SK-N-SH (cell line): ENCODE measurements at regions not wholly inside any gene's neighbourhood (a gene's known extent, or its start where the extent isn't known, plus 50 kb on each side); places are given as distances from the start of the nearest gene placed in this dataset.

Experiments
- CTCF ChIA-PET: fragments of 300-600, 350-600 bp; formaldehyde crosslinking; extraction: SDS; loops from one replicate; lab custom pipeline; 2021; lab: Yijun Ruan, JAX
- POLR2A ChIA-PET: fragments of 350-600 bp; sonication (Branson Sonifier 250); formaldehyde crosslinking; extraction: SDS; loops from one replicate; lab custom pipeline; 2020; ENCODE audit warnings: antibody characterized with exemption, inconsistent platforms; lab: Yijun Ruan, JAX
- DNase-seq: peaks from one replicate; pipeline ENCODE4 v3.0.0; 2012
- H2AFZ ChIP-seq: fragments of 200-600 bp; sonication (generic); 2 replicates; pipeline ENCODE4 v1.8.1; 2016; ENCODE audit warnings: antibody characterized with exemption, mild to moderate bottlenecking, low read depth
- H3F3A ChIP-seq: fragments of 200-600 bp; sonication (generic); replicated peaks from 2 replicates; pipeline ENCODE3; 2016; ENCODE audit warnings: antibody characterized with exemption, mild to moderate bottlenecking; ENCODE audit not compliant: insufficient read depth
- H3K27ac ChIP-seq, 2 experiments: fragments of 200-500 bp in 1 of 2; fragments of 200-600 bp in 1 of 2; sonication (Bioruptor generic) in 1 of 2; sonication (generic), shearing (Covaris generic) in 1 of 2; 2 replicates each; pipeline versions ENCODE4 v1.5.1 to v1.6.1; 2014 to 2016; ENCODE audit warnings: low read depth in 2 of 2, inconsistent platforms in 1 of 2, low read length in 1 of 2, mild to moderate bottlenecking in 1 of 2, mixed read lengths in 1 of 2
- H3K27me3 ChIP-seq: fragments of 200-600 bp; sonication (generic), shearing (Covaris generic); 2 replicates; pipeline ENCODE4 v1.6.1; 2016; ENCODE audit warnings: mixed run types; ENCODE audit not compliant: insufficient read depth
- H3K36me3 ChIP-seq, 2 experiments: fragments of 200-500 bp in 1 of 2; fragments of 200-600 bp in 1 of 2; sonication (Bioruptor generic) in 1 of 2; sonication (generic) in 1 of 2; replicated peaks in 1 of 2; 2 replicates each; pipeline versions ENCODE3 to v1.5.1; 2014 to 2016; ENCODE audit warnings: low read length in 1 of 2, mild to moderate bottlenecking in 1 of 2; ENCODE audit not compliant: insufficient read depth in 2 of 2, control insufficient read depth in 1 of 2
- H3K4me1 ChIP-seq, 2 experiments: fragments of 200-500 bp in 1 of 2; fragments of 200-600 bp in 1 of 2; sonication (Bioruptor generic) in 1 of 2; sonication (generic), shearing (Covaris generic) in 1 of 2; 2 replicates each; pipeline versions ENCODE4 v1.5.1 to v1.6.1; 2014 to 2016; ENCODE audit warnings: low read depth in 1 of 2, low read length in 1 of 2, mixed run types in 1 of 2; ENCODE audit not compliant: insufficient read depth in 2 of 2, control insufficient read depth in 1 of 2
- H3K4me2 ChIP-seq: fragments of 200-600 bp; sonication (generic), shearing (Covaris generic); 2 replicates; pipeline ENCODE4 v1.6.1; 2017; ENCODE audit warnings: mixed run types
- H3K4me3 ChIP-seq, 2 experiments: fragments of 200-500 bp in 1 of 2; fragments of 200-600 bp in 1 of 2; sonication (Bioruptor generic) in 1 of 2; sonication (generic), shearing (Covaris generic) in 1 of 2; 2 replicates each; pipeline versions ENCODE4 v1.5.1 to v1.8.1; 2014 to 2016; ENCODE audit warnings: low read depth in 2 of 2, inconsistent platforms in 1 of 2, low read length in 1 of 2, mild to moderate bottlenecking in 1 of 2, mixed read lengths in 1 of 2, moderate library complexity in 1 of 2
- H3K79me2 ChIP-seq: fragments of 200-600 bp; sonication (generic); 2 replicates; pipeline ENCODE4 v1.8.1; 2017; ENCODE audit warnings: mild to moderate bottlenecking; ENCODE audit not compliant: insufficient read depth
- H3K9ac ChIP-seq: fragments of 200-600 bp; sonication (generic); 2 replicates; pipeline ENCODE4 v1.6.1; 2017; ENCODE audit warnings: mixed run types
- H3K9me2 ChIP-seq: fragments of 200-600 bp; sonication (generic); 2 replicates; pipeline ENCODE4 v1.6.1; 2017; ENCODE audit warnings: mixed run types
- H3K9me3 ChIP-seq: fragments of 200-600 bp; sonication (generic); 2 replicates; pipeline ENCODE4 v1.6.1; 2017; ENCODE audit warnings: mixed run types, mild to moderate bottlenecking, moderate library complexity
- H4K20me1 ChIP-seq: fragments of 200-600 bp; sonication (generic); 2 replicates; pipeline ENCODE4 v1.6.1; 2017; ENCODE audit warnings: mild to moderate bottlenecking, mixed run types; ENCODE audit not compliant: insufficient read depth
- CHD2 ChIP-seq: fragments of 150-350 bp; IDR thresholded peaks from 2 replicates; pipeline ENCODE4 v1.6.1; 2018; ENCODE audit warnings: low read length; ENCODE audit not compliant: partially characterized antibody
- EP300 ChIP-seq, 2 experiments: IDR thresholded peaks; 2 replicates each; pipeline versions ENCODE4 v1.4.0 to v1.6.1; 2012; ENCODE audit warnings: borderline replicate concordance in 1 of 2, low read depth in 1 of 2, low read length in 1 of 2
- FOSL2 ChIP-seq: IDR thresholded peaks from 2 replicates; pipeline ENCODE4 v1.4.0; 2012; ENCODE audit warnings: low read depth, mild to moderate bottlenecking, moderate library complexity, borderline replicate concordance
- GABPA ChIP-seq: IDR thresholded peaks from 2 replicates; pipeline ENCODE4 v1.4.0; 2012; ENCODE audit warnings: low read depth, mild to moderate bottlenecking
- JUND ChIP-seq: IDR thresholded peaks from 2 replicates; pipeline ENCODE4 v1.4.0; 2012
- MXI1 ChIP-seq: IDR thresholded peaks from 2 replicates; pipeline ENCODE4 v1.6.1; 2012; ENCODE audit warnings: mild to moderate bottlenecking, low read depth, low read length, improper control_type of control experiment
- PBX3 ChIP-seq: IDR thresholded peaks from 2 replicates; pipeline ENCODE4; 2012
- RCOR1 ChIP-seq: fragments of 150-350 bp; IDR thresholded peaks from 2 replicates; pipeline ENCODE4 v1.6.1; 2017; ENCODE audit warnings: antibody characterized with exemption, low read length
- RFX5 ChIP-seq: IDR thresholded peaks from 2 replicates; pipeline ENCODE4 v1.6.1; 2012; ENCODE audit warnings: mild to moderate bottlenecking, improper control_type of control experiment, low read length
- RXRA ChIP-seq: IDR thresholded peaks from 2 replicates; pipeline ENCODE4 v1.4.0; 2012; ENCODE audit warnings: low read depth, mild to moderate bottlenecking, borderline replicate concordance
- SMC3 ChIP-seq: IDR thresholded peaks from 2 replicates; pipeline ENCODE4 v1.6.1; 2012; ENCODE audit warnings: low read depth, low read length, improper control_type of control experiment
- TAF1 ChIP-seq: IDR thresholded peaks from 2 replicates; pipeline ENCODE4 v1.6.1; 2012; ENCODE audit warnings: low read depth, mild to moderate bottlenecking, low read length, moderate library complexity, borderline replicate concordance
- TCF12 ChIP-seq: IDR thresholded peaks from 2 replicates; pipeline ENCODE4 v1.4.0; 2012
- TEAD4 ChIP-seq: IDR thresholded peaks from 2 replicates; pipeline ENCODE4 v1.4.0; 2012; ENCODE audit warnings: mild to moderate bottlenecking, borderline replicate concordance; ENCODE audit not compliant: insufficient read depth
- YY1 ChIP-seq: IDR thresholded peaks from 2 replicates; pipeline ENCODE4 v1.4.0; 2012; ENCODE audit warnings: low read depth, mild to moderate bottlenecking
- WGBS: methylation state at CpG from one replicate; pipeline ENCODE4 v1.1.6; 2017; ENCODE audit warnings: low lambda C conversion rate; 5-methylcytosine and 5-hydroxymethylcytosine counted together
- TF ChIP-seq, protein P1 (sequence below): fragments of 150-350 bp; IDR thresholded peaks from 2 replicates; pipeline ENCODE4 v1.6.1; 2017; ENCODE audit warnings: antibody characterized with exemption, low read length, low read depth, borderline replicate concordance
- TF ChIP-seq, protein P2 (sequence below): IDR thresholded peaks from 2 replicates; pipeline ENCODE4 v1.4.0; 2012; ENCODE audit warnings: low read depth
- TF ChIP-seq, protein P3 (sequence below): IDR thresholded peaks from 2 replicates; pipeline ENCODE4 v1.4.0; 2012; ENCODE audit warnings: low read depth, borderline replicate concordance

DNA sequence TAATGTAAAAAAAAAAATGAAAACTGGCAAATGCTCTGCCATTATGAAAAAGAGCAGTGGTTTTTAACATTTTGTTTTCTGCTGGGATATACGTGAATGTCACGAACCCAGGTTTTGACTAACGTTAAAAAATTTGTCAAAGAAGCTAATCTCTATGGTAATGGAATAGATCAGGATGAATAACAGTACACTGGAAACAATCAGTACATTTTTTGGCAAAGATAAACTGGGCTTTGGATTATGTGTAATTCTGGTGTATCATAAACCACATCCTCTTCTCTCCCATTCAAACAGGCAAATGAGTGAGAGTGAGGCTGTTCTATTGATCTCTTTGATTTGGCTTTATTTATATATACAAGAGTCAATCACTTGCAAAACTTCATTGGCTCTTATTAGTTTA lies 207.0 kb upstream of the IRX3 start:
- Histone ChIP-seq H3K4me3 (no peak overlapping the region), H3K79me2 (no peaks in the 10 kb centered on the region), H3K36me3 (no peaks in the 10 kb centered on the region), H3K9me2 (no peaks in the 10 kb centered on the region), H3F3A (no peaks in the 10 kb centered on the region), H3K27me3 (no peaks in the 10 kb centered on the region), H3K9me3 (peaks cover 6% of the 10 kb centered on the region; the same call in 1 of the 2 replicates), H2AFZ (no peak overlapping the region), H3K4me1 (peaks cover 0 to 2% of the 10 kb centered on the region in 2 experiments; a peak in 2 of 4 replicates), H3K27ac (no peak overlapping the region), H3K9ac (no peak overlapping the region), H4K20me1 (no peaks in the 10 kb centered on the region), H3K4me2 (no peak overlapping the region)
- 80% methylated on average over 3 of the region's 3 CpGs for WGBS
- ChIA-PET CTCF (interaction anchor here (0.7 to 0.8 kb wide), 2 partner anchors 14 to 720 kb away, joined by 3 to 4 read pairs; no protein-coding TSS in a partner anchor), POLR2A (no interaction called here)
- no peak for DNase-seq
- TF ChIP-seq RXRA, result no peak
- TF ChIP-seq TCF12, result no peak
- TF ChIP-seq, protein P1, sequence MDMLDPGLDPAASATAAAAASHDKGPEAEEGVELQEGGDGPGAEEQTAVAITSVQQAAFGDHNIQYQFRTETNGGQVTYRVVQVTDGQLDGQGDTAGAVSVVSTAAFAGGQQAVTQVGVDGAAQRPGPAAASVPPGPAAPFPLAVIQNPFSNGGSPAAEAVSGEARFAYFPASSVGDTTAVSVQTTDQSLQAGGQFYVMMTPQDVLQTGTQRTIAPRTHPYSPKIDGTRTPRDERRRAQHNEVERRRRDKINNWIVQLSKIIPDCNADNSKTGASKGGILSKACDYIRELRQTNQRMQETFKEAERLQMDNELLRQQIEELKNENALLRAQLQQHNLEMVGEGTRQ, result no peak
- no peak for TF ChIP-seq JUND
- TF ChIP-seq RCOR1, result no peak
- no peak for TF ChIP-seq SMC3
- no peak for TF ChIP-seq TAF1
- TF ChIP-seq, protein P2, sequence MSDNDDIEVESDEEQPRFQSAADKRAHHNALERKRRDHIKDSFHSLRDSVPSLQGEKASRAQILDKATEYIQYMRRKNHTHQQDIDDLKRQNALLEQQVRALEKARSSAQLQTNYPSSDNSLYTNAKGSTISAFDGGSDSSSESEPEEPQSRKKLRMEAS, result no peak
- no peak for TF ChIP-seq RFX5
- TF ChIP-seq YY1, result no peak
- TF ChIP-seq MXI1, result no peak
- TF ChIP-seq, protein P3, sequence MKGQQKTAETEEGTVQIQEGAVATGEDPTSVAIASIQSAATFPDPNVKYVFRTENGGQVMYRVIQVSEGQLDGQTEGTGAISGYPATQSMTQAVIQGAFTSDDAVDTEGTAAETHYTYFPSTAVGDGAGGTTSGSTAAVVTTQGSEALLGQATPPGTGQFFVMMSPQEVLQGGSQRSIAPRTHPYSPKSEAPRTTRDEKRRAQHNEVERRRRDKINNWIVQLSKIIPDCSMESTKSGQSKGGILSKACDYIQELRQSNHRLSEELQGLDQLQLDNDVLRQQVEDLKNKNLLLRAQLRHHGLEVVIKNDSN, result no peak
- TF ChIP-seq EP300 (IDR thresholded peaks at IDR 0.05; ENCODE audit: borderline replicate concordance in 1 of 2, low read depth in 1 of 2, low read length in 1 of 2), result no peak
- TF ChIP-seq PBX3, result no peak
- TF ChIP-seq GABPA, result no peak
- no peak for TF ChIP-seq CHD2
- TF ChIP-seq FOSL2, result no peak
- TF ChIP-seq TEAD4, result no peak
